HepG2 (cell line): ENCODE measurements at regions not wholly inside any gene's neighbourhood (a gene's known extent, or its start where the extent isn't known, plus 50 kb on each side); places are given as distances from the start of the nearest gene placed in this dataset.

Experiments used
- ATAC-seq: fragments of 200-7000 bp; cut with Tn5 transposase; 3 replicates; pipeline ENCODE4 v1.9.1; 2020; ENCODE audit warnings: mild to moderate bottlenecking, moderate library complexity
- BruUV-seq: library from RNA; stranded (reverse); fragments of 400-500 nt; replicated peaks from 2 replicates; lab custom pipeline; 2021; lab: Mats Ljungman, UMichigan
- CTCF ChIA-PET: fragments of 300-600 bp; formaldehyde crosslinking; extraction: SDS; loops from one replicate; lab custom pipeline; 2021; ENCODE audit warnings: low total read pairs, inconsistent platforms, low intra/inter-chr PET ratio; lab: Yijun Ruan, JAX
- POLR2A ChIA-PET: fragments of 350-600 bp; sonication (Branson Sonifier 250); formaldehyde crosslinking; loops from one replicate; lab custom pipeline; 2020; ENCODE audit warnings: antibody characterized with exemption, inconsistent platforms; lab: Yijun Ruan, JAX
- DNase-seq: peaks from one replicate; pipeline ENCODE4 v3.0.0-alpha.2; 2015; ENCODE audit warnings: low spot score
- FAIRE-seq: peaks from 3 replicates; lab custom pipeline; 2011; peaks lifted over from hg19 to GRCh38; lab: Jason Lieb, UNC
- H2AFZ ChIP-seq: one replicate; pipeline ENCODE4 v1.6.1; 2011; ENCODE audit warnings: low read length, inconsistent platforms
- H3K27ac ChIP-seq: fragments of 300-600 bp; 3 replicates; pipeline ENCODE4 v1.8.0; 2011; ENCODE audit warnings: mixed run types, mild to moderate bottlenecking, mixed read lengths, low read length, inconsistent platforms; ENCODE audit not compliant: insufficient read depth; ENCODE audit errors: extremely low read length
- H3K27me3 ChIP-seq, 2 experiments: fragments of 200-600 bp in 1 of 2; 2 replicates in 1 of 2; 3 replicates in 1 of 2; pipeline versions ENCODE4 v1.6.0 to v1.8.0; 2011; ENCODE audit warnings: low read length in 2 of 2, mild to moderate bottlenecking in 2 of 2, moderate library complexity in 2 of 2, inconsistent platforms in 1 of 2; ENCODE audit not compliant: insufficient read depth in 2 of 2, control insufficient read depth in 1 of 2
- H3K36me3 ChIP-seq, 2 experiments: fragments of 200-600 bp in 1 of 2; replicated peaks in 1 of 2; 2 replicates in 1 of 2; 3 replicates in 1 of 2; pipeline versions ENCODE4 v1.5.1 to v1.8.0; 2011; ENCODE audit warnings: low read length in 2 of 2, inconsistent platforms in 1 of 2; ENCODE audit not compliant: insufficient read depth in 2 of 2, control insufficient read depth in 1 of 2
- H3K4me1 ChIP-seq: 2 replicates; pipeline ENCODE4 v1.5.1; 2012; ENCODE audit warnings: low read length, inconsistent platforms; ENCODE audit not compliant: insufficient read depth
- H3K4me2 ChIP-seq: 2 replicates; pipeline ENCODE4 v1.6.0; 2011; ENCODE audit warnings: low read depth, low read length, inconsistent platforms
- H3K4me3 ChIP-seq, 3 experiments: fragments of 200-600 bp in 1 of 3; sonication (generic), shearing (Covaris generic) in 1 of 3; replicated peaks in 1 of 3; 2 replicates each; pipeline ENCODE4 v1.5.1; 2011 to 2016; ENCODE audit warnings: low read length in 3 of 3, inconsistent platforms in 2 of 3, low read depth in 2 of 3, mild to moderate bottlenecking in 2 of 3, control low read depth in 1 of 3, mixed read lengths in 1 of 3; ENCODE audit not compliant: insufficient read depth in 1 of 3
- H3K79me2 ChIP-seq: one replicate; pipeline ENCODE4 v1.6.1; 2011; ENCODE audit warnings: low read length, inconsistent platforms; ENCODE audit not compliant: insufficient read depth
- H3K9ac ChIP-seq: 2 replicates; pipeline ENCODE4 v1.6.0; 2011; ENCODE audit warnings: mild to moderate bottlenecking, low read depth, low read length, inconsistent platforms; ENCODE audit not compliant: insufficient read depth
- H3K9me3 ChIP-seq: 2 replicates; pipeline ENCODE4 v1.5.1; 2012; ENCODE audit warnings: mild to moderate bottlenecking, low read length
- H4K20me1 ChIP-seq: 2 replicates; pipeline ENCODE4 v1.6.0; 2011; ENCODE audit warnings: inconsistent platforms, mild to moderate bottlenecking, low read length, moderate library complexity; ENCODE audit not compliant: insufficient read depth
- ATF6 ChIP-seq: sonication (generic); formaldehyde crosslinking; conservative IDR thresholded peaks from 2 replicates; pipeline ENCODE4 v1.4.0; 2020; ENCODE audit warnings: missing genetic modification reagents
- PRDM10 ChIP-seq: sonication (generic); formaldehyde crosslinking; IDR thresholded peaks from 2 replicates; pipeline ENCODE4 v1.4.0; 2020; ENCODE audit warnings: low read depth, missing genetic modification reagents
- RFX1 ChIP-seq: fragments of 450-650 bp; IDR thresholded peaks from 2 replicates; pipeline ENCODE4 v1.6.1; 2017
- THAP11 ChIP-seq: IDR thresholded peaks from 2 replicates; pipeline ENCODE4 v1.6.1; 2016; ENCODE audit warnings: missing biosample characterization, missing genetic modification reagents
- UBTF ChIP-seq: sonication (generic); formaldehyde crosslinking; IDR thresholded peaks from 2 replicates; pipeline ENCODE4 v1.4.0; 2020; ENCODE audit warnings: mild to moderate bottlenecking, missing genetic modification reagents
- ZBTB14 ChIP-seq: sonication (generic); formaldehyde crosslinking; IDR thresholded peaks from 2 replicates; pipeline ENCODE4 v1.4.0; 2020; ENCODE audit warnings: missing genetic modification reagents
- ZBTB44 ChIP-seq: sonication (generic); formaldehyde crosslinking; IDR thresholded peaks from 2 replicates; pipeline ENCODE4 v1.4.0; 2020; ENCODE audit warnings: missing genetic modification reagents
- ZFYVE20 ChIP-seq: sonication (generic); formaldehyde crosslinking; IDR thresholded peaks from 2 replicates; pipeline ENCODE4 v1.8.0; 2023; ENCODE audit warnings: low read depth, mild to moderate bottlenecking, moderate library complexity, missing genetic modification reagents, borderline replicate concordance
- ZMAT3 ChIP-seq: sonication (generic); formaldehyde crosslinking; conservative IDR thresholded peaks from 2 replicates; pipeline ENCODE4 v1.7.0; 2021; ENCODE audit warnings: missing genetic modification reagents
- ZNF235 ChIP-seq: sonication (generic); formaldehyde crosslinking; IDR thresholded peaks from 2 replicates; pipeline ENCODE4 v1.8.1; 2023; ENCODE audit warnings: mild to moderate bottlenecking, missing genetic modification reagents, borderline replicate concordance
- ZNF343 ChIP-seq: sonication (generic); formaldehyde crosslinking; IDR thresholded peaks from 2 replicates; pipeline ENCODE4 v1.4.0; 2020; ENCODE audit warnings: mild to moderate bottlenecking, missing genetic modification reagents
- ZNF44 ChIP-seq: sonication (generic); formaldehyde crosslinking; IDR thresholded peaks from 2 replicates; pipeline ENCODE4 v1.5.1; 2020; ENCODE audit warnings: mild to moderate bottlenecking, missing genetic modification reagents
- ZSCAN29 ChIP-seq: sonication (generic); formaldehyde crosslinking; conservative IDR thresholded peaks from 2 replicates; pipeline ENCODE4 v1.4.0; 2020; ENCODE audit warnings: mild to moderate bottlenecking, missing genetic modification reagents
- ZSCAN9 ChIP-seq: IDR thresholded peaks from 2 replicates; pipeline ENCODE4 v1.6.1; 2016; ENCODE audit warnings: borderline replicate concordance
- WGBS: methylation state at CpG from one replicate; pipeline ENCODE4 v1.1.6; 2017; ENCODE audit warnings: low lambda C conversion rate; 5-methylcytosine and 5-hydroxymethylcytosine counted together
- in situ Hi-C: cut with HindIII; loops from 2 replicates; pipeline ENCODE4 v1.10.0; 2017; ENCODE audit warnings: low pct_unique_long_range_greater_than_20kb; ENCODE audit not compliant: extremely low pct_ligation_motif_present
- intact Hi-C: fragments of 100-400 bp; cut with micrococcal nuclease; formaldehyde crosslinking; loops from one replicate; pipeline ENCODE4 v1.10.0; 2022; ENCODE audit not compliant: unreplicated experiment

- TF ChIP-seq ZNF235 (no peak), ZMAT3 (no peak), ZFYVE20 (CRISPR knock-in tag) (no peak)
These were observed 402.3 kb upstream of the CHD1 start (continued) for GRCh38 chr5:99331061-99331460.

- ChIA-PET POLR2A (no interaction called here), CTCF (no interaction called here)
- H2AFZ ChIP-seq = no peak overlapping the region
- intact Hi-C loops = no loop called here
- H3K36me3 ChIP-seq = no peaks in the 10 kb centered on the region
- H3K4me2 ChIP-seq = no peak overlapping the region
- no peak overlapping the region for H3K27ac ChIP-seq
- no peaks in the 10 kb centered on the region for H3K27me3 ChIP-seq
- ATAC-seq = no peak
- no peaks in the 10 kb centered on the region for H3K4me1 ChIP-seq
- H3K4me3 ChIP-seq = no peak overlapping the region
- 3% methylated on average over 5 of the region's 5 CpGs for WGBS
- no peaks in the 10 kb centered on the region for H3K9me3 ChIP-seq
- no peak for DNase-seq
- in situ Hi-C loops = no loop called here
- H3K79me2 ChIP-seq = no peaks in the 10 kb centered on the region
- BruUV-seq = no TSS peak
- H3K9ac ChIP-seq = no peak overlapping the region
- no peaks in the 10 kb centered on the region for H4K20me1 ChIP-seq
- no peak for FAIRE-seq
- TF ChIP-seq RFX1 = no peak
- no peak for TF ChIP-seq PRDM10 (CRISPR knock-in tag)
- no peak for TF ChIP-seq ZNF343 (CRISPR knock-in tag)
- TF ChIP-seq THAP11 (CRISPR knock-in tag) = no peak
- no peak for TF ChIP-seq ZSCAN29 (CRISPR knock-in tag)
- no peak for TF ChIP-seq ZNF44 (CRISPR knock-in tag)
- TF ChIP-seq ZSCAN9 (CRISPR knock-in tag) = no peak
- TF ChIP-seq ZBTB44 (CRISPR knock-in tag) = no peak
- no peak for TF ChIP-seq UBTF (CRISPR knock-in tag)
- TF ChIP-seq ATF6 (CRISPR knock-in tag) = no peak
- TF ChIP-seq ZBTB14 (CRISPR knock-in tag) = no peak
These were observed 391.6 kb upstream of the CHD1 start for GRCh38 chr5:99320436-99320835.
